GM21576 (cell line): ENCODE measurements at regions not wholly inside any gene's neighbourhood (a gene's known extent, or its start where the extent isn't known, plus 50 kb on each side); places are given as distances from the start of the nearest gene placed in this dataset.
"Not testable (repeated sequence)": the region's sequence is repeated elsewhere in the genome, so short reads cannot be mapped to it uniquely, and the experiment has no call there.

Experiments used
- ATAC-seq: cut with Tn5 transposase; IDR thresholded peaks from one replicate; pipeline ENCODE4 v1.9.1; 2021; ENCODE audit warnings: mild to moderate bottlenecking, moderate library complexity; ENCODE audit not compliant: unreplicated experiment

- not testable (repeated sequence) for ATAC-seq
These were observed 151.6 kb downstream of the CDRT15L2 start for GRCh38 chr17:20731131-20731530.

- no peak for ATAC-seq
These were observed 154.4 kb downstream of the CDRT15L2 start for GRCh38 chr17:20733923-20734322.

GRCh38 chr17:20735796-20736195 lies 156.3 kb downstream of the CDRT15L2 start:
- no peak for ATAC-seq

- ATAC-seq = not testable (repeated sequence)
These were observed 158.1 kb downstream of the CDRT15L2 start for GRCh38 chr17:20737636-20738035.

- ATAC-seq = no peak
These were observed 191.6 kb downstream of the CDRT15L2 start for GRCh38 chr17:20771104-20771503.

GRCh38 chr17:20774472-20775135 lies 195.1 kb downstream of the CDRT15L2 start:
- ATAC-seq = no peak

- no peak for ATAC-seq
These were observed 195.8 kb downstream of the CDRT15L2 start for GRCh38 chr17:20775331-20775730.

GRCh38 chr17:20779521-20779920 lies 200.0 kb downstream of the CDRT15L2 start:
- no peak for ATAC-seq

GRCh38 chr17:20781260-20781659 lies 201.7 kb downstream of the CDRT15L2 start:
- ATAC-seq = no peak

GRCh38 chr17:20781869-20782268 lies 202.3 kb downstream of the CDRT15L2 start:
- not testable (repeated sequence) for ATAC-seq

GRCh38 chr17:20783091-20783490 lies 203.6 kb downstream of the CDRT15L2 start:
- ATAC-seq = no peak

- no peak for ATAC-seq
These were observed 204.7 kb downstream of the CDRT15L2 start for GRCh38 chr17:20784100-20784665.

- no peak for ATAC-seq
These were observed 207.8 kb downstream of the CDRT15L2 start for GRCh38 chr17:20787281-20787680.

GRCh38 chr17:20791626-20792025 lies 212.1 kb downstream of the CDRT15L2 start:
- no peak for ATAC-seq

- not testable (repeated sequence) for ATAC-seq
These were observed 215.0 kb downstream of the CDRT15L2 start for GRCh38 chr17:20794532-20794931.

- no peak for ATAC-seq
These were observed 217.8 kb downstream of the CDRT15L2 start for GRCh38 chr17:20797292-20797691.

GRCh38 chr17:20800146-20800545 lies 220.6 kb downstream of the CDRT15L2 start:
- ATAC-seq = no peak

- ATAC-seq = no peak
These were observed 226.2 kb downstream of the CDRT15L2 start for GRCh38 chr17:20805751-20806150.

GRCh38 chr17:20807566-20807965 lies 228.0 kb downstream of the CDRT15L2 start:
- not testable (repeated sequence) for ATAC-seq

GRCh38 chr17:20815410-20815809 lies 227.4 kb downstream of the USP22 start:
- not testable (repeated sequence) for ATAC-seq

- ATAC-seq = no peak
These were observed 218.9 kb downstream of the USP22 start for GRCh38 chr17:20823905-20824304.

GRCh38 chr17:20825539-20825938 lies 217.3 kb downstream of the USP22 start:
- no peak for ATAC-seq

GRCh38 chr17:20840453-20840852 lies 202.4 kb downstream of the USP22 start:
- ATAC-seq = not testable (repeated sequence)
